MM.1S (cell line): ENCODE measurements at regions not wholly inside any gene's neighbourhood (a gene's known extent, or its start where the extent isn't known, plus 50 kb on each side); places are given as distances from the start of the nearest gene placed in this dataset.

Source experiments
- CTCF ChIP-seq: fragments of 300-600 bp; sonication (generic); IDR thresholded peaks from 2 replicates; pipeline ENCODE4 v1.5.1; 2016; ENCODE audit warnings: antibody characterized with exemption, low read length, mixed read lengths
- EZH2 ChIP-seq: fragments of 300-600 bp; sonication (generic); optimal IDR thresholded peaks from 2 replicates; pipeline ENCODE3; 2017; ENCODE audit warnings: low read depth, mild to moderate bottlenecking, antibody characterized with exemption, low read length, mixed read lengths
- EZH2phosphoT487 ChIP-seq: fragments of 300-600 bp; sonication (generic); IDR thresholded peaks from 2 replicates; pipeline ENCODE4 v1.6.1; 2018; ENCODE audit warnings: antibody characterized with exemption, low read length

- no peak for TF ChIP-seq CTCF
- no peak for TF ChIP-seq EZH2phosphoT487
- no peak for TF ChIP-seq EZH2
These were observed 172.7 kb upstream of the MAST4 start for GRCh38 chr5:66423484-66423883.
